ENCODE measurements at regions not wholly inside any gene's neighbourhood (a gene's known extent, or its start where the extent isn't known, plus 50 kb on each side); places are given as distances from the start of the nearest gene placed in this dataset.

GRCh38 chr21:25054689-25055088 lies 552.6 kb downstream of the MRPL39 start:
- TF ChIP-seq, protein P1, sequence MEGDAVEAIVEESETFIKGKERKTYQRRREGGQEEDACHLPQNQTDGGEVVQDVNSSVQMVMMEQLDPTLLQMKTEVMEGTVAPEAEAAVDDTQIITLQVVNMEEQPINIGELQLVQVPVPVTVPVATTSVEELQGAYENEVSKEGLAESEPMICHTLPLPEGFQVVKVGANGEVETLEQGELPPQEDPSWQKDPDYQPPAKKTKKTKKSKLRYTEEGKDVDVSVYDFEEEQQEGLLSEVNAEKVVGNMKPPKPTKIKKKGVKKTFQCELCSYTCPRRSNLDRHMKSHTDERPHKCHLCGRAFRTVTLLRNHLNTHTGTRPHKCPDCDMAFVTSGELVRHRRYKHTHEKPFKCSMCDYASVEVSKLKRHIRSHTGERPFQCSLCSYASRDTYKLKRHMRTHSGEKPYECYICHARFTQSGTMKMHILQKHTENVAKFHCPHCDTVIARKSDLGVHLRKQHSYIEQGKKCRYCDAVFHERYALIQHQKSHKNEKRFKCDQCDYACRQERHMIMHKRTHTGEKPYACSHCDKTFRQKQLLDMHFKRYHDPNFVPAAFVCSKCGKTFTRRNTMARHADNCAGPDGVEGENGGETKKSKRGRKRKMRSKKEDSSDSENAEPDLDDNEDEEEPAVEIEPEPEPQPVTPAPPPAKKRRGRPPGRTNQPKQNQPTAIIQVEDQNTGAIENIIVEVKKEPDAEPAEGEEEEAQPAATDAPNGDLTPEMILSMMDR (IDR thresholded peaks at IDR 0.05), result no peak
- Histone ChIP-seq H3K36me3 (ENCODE audit: control insufficient read depth, insufficient read depth, low read length) (no peaks in the 10 kb centered on the region), H3K9me3 (ENCODE audit: control insufficient read depth, insufficient read depth, low read length) (no peaks in the 10 kb centered on the region), H3K4me1 (ENCODE audit: control insufficient read depth, insufficient read depth, low read length) (no peaks in the 10 kb centered on the region), H3K4me3 (ENCODE audit: low read length) (no peak overlapping the region), H3K27ac (ENCODE audit: low read length) (no peak overlapping the region), H3K27me3 (ENCODE audit: control insufficient read depth, insufficient read depth, low read length) (no peaks in the 10 kb centered on the region)
- Mint-ChIP-seq H3K4me3 (no peak overlapping the region), H3K27ac (no peak overlapping the region), H3K36me3 (no peaks in the 10 kb centered on the region), H3K4me1 (no peaks in the 10 kb centered on the region), H3K9me3 (peaks cover 10% of the 10 kb centered on the region in 2 donors), H3K27me3 (ENCODE audit: low read depth in 2 of 2) (no peaks in the 10 kb centered on the region)
- DNase-seq, result no peak
- no peak for ATAC-seq
- intact Hi-C loops (cut with micrococcal nuclease), result no loop called here
- no CpG with 5 or more reads among the region's 2 CpGs for WGBS (ENCODE audit: insufficient coverage)

- peaks cover 7 to 9% of the 10 kb centered on the region in 2 donors for H3K9me3 Mint-ChIP-seq
- no peak overlapping the region for H3K27ac ChIP-seq (ENCODE audit: low read length)
- 2% methylated on average over 4 of the region's 5 CpGs for WGBS (ENCODE audit: insufficient coverage)
- TF ChIP-seq, protein P1 (IDR thresholded peaks at IDR 0.05), result no peak
- no peak overlapping the region for H3K4me3 Mint-ChIP-seq
- no peaks in the 10 kb centered on the region for H3K27me3 Mint-ChIP-seq (ENCODE audit: low read depth in 2 of 2)
- no peaks in the 10 kb centered on the region for H3K4me1 ChIP-seq (ENCODE audit: control insufficient read depth, insufficient read depth, low read length)
- intact Hi-C loops (cut with micrococcal nuclease), result loop anchor here (2.0 kb wide), 1 partner anchor 29 kb away; no protein-coding TSS in a partner anchor
- no peak for ATAC-seq
- no peak overlapping the region for H3K27ac Mint-ChIP-seq
- no peaks in the 10 kb centered on the region for H3K27me3 ChIP-seq (ENCODE audit: control insufficient read depth, insufficient read depth, low read length)
- H3K36me3 Mint-ChIP-seq, result no peaks in the 10 kb centered on the region
- no peaks in the 10 kb centered on the region for H3K9me3 ChIP-seq (ENCODE audit: control insufficient read depth, insufficient read depth, low read length)
- H3K4me1 Mint-ChIP-seq, result no peaks in the 10 kb centered on the region
- no peak overlapping the region for H3K4me3 ChIP-seq (ENCODE audit: low read length)
- H3K36me3 ChIP-seq (ENCODE audit: control insufficient read depth, insufficient read depth, low read length), result no peaks in the 10 kb centered on the region
- DNase-seq, result no peak
Observed at GRCh38 chr21:25039461-25040380, 567.6 kb downstream of the MRPL39 start.

- Mint-ChIP-seq H3K4me3 (no peak overlapping the region), H3K27me3 (ENCODE audit: low read depth in 2 of 2) (no peaks in the 10 kb centered on the region), H3K4me1 (no peaks in the 10 kb centered on the region), H3K36me3 (no peaks in the 10 kb centered on the region), H3K9me3 (peaks cover 3 to 8% of the 10 kb centered on the region in 2 donors), H3K27ac (no peak overlapping the region)
- H3K4me1 ChIP-seq (ENCODE audit: control insufficient read depth, insufficient read depth, low read length), result no peaks in the 10 kb centered on the region
- no peaks in the 10 kb centered on the region for H3K9me3 ChIP-seq (ENCODE audit: control insufficient read depth, insufficient read depth, low read length)
- H3K27ac ChIP-seq (ENCODE audit: low read length), result no peak overlapping the region
- no peak for ATAC-seq
- no peaks in the 10 kb centered on the region for H3K27me3 ChIP-seq (ENCODE audit: control insufficient read depth, insufficient read depth, low read length)
- no peak overlapping the region for H3K4me3 ChIP-seq (ENCODE audit: low read length)
- TF ChIP-seq, protein P1 (IDR thresholded peaks at IDR 0.05), result no peak
- WGBS (ENCODE audit: insufficient coverage), result 77% methylated on average over 1 of the region's 1 CpG
- H3K36me3 ChIP-seq (ENCODE audit: control insufficient read depth, insufficient read depth, low read length), result no peaks in the 10 kb centered on the region
- no peak for DNase-seq
- intact Hi-C loops (cut with micrococcal nuclease), result no loop called here
Observed at GRCh38 chr21:25036775-25037174, 570.5 kb downstream of the MRPL39 start.

Data from natural killer cell (primary cell).